Neutrophil (primary cell): ENCODE measurements at regions not wholly inside any gene's neighbourhood (a gene's known extent, or its start where the extent isn't known, plus 50 kb on each side); places are given as distances from the start of the nearest gene placed in this dataset.

Experiments
- H3K27ac ChIP-seq: fragments of 200-600 bp; sonication (generic); 2 replicates; pipeline ENCODE4 v1.5.1; 2016; ENCODE audit warnings: mild to moderate bottlenecking, moderate library complexity
- H3K27me3 ChIP-seq: fragments of 200-600 bp; sonication (generic); 2 replicates; pipeline ENCODE4 v1.6.0; 2016; ENCODE audit warnings: mild to moderate bottlenecking
- H3K36me3 ChIP-seq: fragments of 200-600 bp; sonication (generic); 2 replicates; pipeline ENCODE4 v1.5.1; 2017
- H3K4me1 ChIP-seq, 2 experiments: fragments of 200-600 bp in 1 of 2; sonication (generic) in 1 of 2; 1 replicate in 1 of 2; 2 replicates in 1 of 2; pipeline versions ENCODE4 v1.5.1 to v1.6.1; 2013 to 2016; ENCODE audit warnings: low read depth in 1 of 2, low read length in 1 of 2, mild to moderate bottlenecking in 1 of 2, moderate library complexity in 1 of 2; ENCODE audit not compliant: control insufficient read depth in 1 of 2, insufficient read depth in 1 of 2
- H3K4me3 ChIP-seq, 2 experiments: fragments of 200-600 bp in 1 of 2; sonication (generic) in 1 of 2; 1 replicate in 1 of 2; 2 replicates in 1 of 2; pipeline ENCODE4 v1.5.1; 2013 to 2016; ENCODE audit warnings: low read depth in 1 of 2, low read length in 1 of 2, mild to moderate bottlenecking in 1 of 2, moderate library complexity in 1 of 2
- H3K9me3 ChIP-seq: fragments of 200-600 bp; sonication (generic); 2 replicates; pipeline ENCODE4 v1.5.1; 2016
- TF ChIP-seq, protein P1 (sequence below): fragments of 200-600 bp; sonication (generic); IDR thresholded peaks from 2 replicates; pipeline ENCODE4 v1.5.1; 2016; ENCODE audit warnings: antibody characterized with exemption

DNA sequence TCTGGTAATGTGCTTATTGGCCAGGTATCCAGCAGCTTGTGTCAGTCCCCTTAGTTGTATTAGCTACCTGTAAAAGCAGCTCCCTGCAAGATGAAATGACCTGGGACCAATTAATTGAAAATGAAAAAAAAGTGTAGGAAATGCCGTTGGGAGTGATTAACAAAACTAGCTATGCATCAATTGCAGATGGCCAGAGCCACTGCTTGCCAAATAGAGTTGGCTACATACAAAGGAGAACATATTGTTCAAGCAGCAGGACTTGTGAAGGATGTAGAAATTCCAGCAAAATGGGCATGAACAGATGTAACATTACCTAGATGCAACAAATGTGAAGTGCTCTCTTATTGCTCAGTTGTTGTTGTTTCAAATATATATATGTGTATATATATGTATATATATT, 300.5 kb downstream of the PCDH17 start:
- Histone ChIP-seq H3K36me3 (no peaks in the 10 kb centered on the region), H3K9me3 (no peaks in the 10 kb centered on the region), H3K4me3 (no peak overlapping the region), H3K4me1 (no peaks in the 10 kb centered on the region), H3K27ac (no peak overlapping the region), H3K27me3 (no peaks in the 10 kb centered on the region)
- TF ChIP-seq, protein P1, sequence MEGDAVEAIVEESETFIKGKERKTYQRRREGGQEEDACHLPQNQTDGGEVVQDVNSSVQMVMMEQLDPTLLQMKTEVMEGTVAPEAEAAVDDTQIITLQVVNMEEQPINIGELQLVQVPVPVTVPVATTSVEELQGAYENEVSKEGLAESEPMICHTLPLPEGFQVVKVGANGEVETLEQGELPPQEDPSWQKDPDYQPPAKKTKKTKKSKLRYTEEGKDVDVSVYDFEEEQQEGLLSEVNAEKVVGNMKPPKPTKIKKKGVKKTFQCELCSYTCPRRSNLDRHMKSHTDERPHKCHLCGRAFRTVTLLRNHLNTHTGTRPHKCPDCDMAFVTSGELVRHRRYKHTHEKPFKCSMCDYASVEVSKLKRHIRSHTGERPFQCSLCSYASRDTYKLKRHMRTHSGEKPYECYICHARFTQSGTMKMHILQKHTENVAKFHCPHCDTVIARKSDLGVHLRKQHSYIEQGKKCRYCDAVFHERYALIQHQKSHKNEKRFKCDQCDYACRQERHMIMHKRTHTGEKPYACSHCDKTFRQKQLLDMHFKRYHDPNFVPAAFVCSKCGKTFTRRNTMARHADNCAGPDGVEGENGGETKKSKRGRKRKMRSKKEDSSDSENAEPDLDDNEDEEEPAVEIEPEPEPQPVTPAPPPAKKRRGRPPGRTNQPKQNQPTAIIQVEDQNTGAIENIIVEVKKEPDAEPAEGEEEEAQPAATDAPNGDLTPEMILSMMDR = no peak

DNA sequence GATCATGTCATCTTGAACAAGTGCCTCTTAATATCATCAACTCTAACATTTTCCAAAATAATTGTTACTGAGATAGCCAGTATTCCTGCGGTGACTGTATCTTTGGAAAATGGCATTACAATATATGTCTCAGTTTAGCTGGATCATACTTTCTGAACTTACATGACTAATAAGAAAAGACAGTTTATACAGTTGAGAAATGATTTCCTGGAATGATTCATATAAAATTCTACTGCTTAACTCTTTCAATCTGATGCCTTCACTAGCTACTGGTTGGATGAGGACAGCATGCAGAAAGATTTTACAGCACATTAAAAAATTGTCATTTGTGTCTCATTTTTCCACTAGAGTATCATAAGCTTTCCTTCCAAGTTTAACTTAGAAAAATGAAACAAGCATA, 302.1 kb downstream of the PCDH17 start:
- Histone ChIP-seq H3K9me3 (no peaks in the 10 kb centered on the region), H3K4me3 (no peak overlapping the region), H3K36me3 (no peaks in the 10 kb centered on the region), H3K27me3 (no peaks in the 10 kb centered on the region), H3K4me1 (no peaks in the 10 kb centered on the region), H3K27ac (no peak overlapping the region)
- TF ChIP-seq, protein P1 = no peak

DNA sequence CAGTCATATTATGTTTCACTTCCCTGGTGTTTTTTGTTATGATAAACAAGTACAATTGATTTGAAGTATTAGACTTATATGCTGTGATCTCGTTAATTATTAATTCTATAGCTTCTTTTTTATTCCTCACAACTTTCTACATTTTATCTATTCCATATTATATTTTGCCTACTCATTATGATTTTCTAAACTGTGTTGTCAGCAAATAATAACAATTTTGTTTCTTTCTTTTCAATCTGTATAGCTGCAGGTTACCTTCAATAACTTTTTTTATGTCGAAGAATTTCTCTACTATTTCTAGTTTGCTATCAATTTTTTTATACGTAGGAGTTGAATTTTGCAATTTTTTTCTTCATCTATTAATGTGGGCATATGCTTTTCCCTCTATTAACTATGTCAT, 304.4 kb downstream of the PCDH17 start:
- Histone ChIP-seq H3K27ac (no peak overlapping the region), H3K4me3 (no peak overlapping the region), H3K36me3 (no peaks in the 10 kb centered on the region), H3K4me1 (no peaks in the 10 kb centered on the region), H3K27me3 (no peaks in the 10 kb centered on the region), H3K9me3 (no peaks in the 10 kb centered on the region)
- TF ChIP-seq, protein P1 = no peak

DNA sequence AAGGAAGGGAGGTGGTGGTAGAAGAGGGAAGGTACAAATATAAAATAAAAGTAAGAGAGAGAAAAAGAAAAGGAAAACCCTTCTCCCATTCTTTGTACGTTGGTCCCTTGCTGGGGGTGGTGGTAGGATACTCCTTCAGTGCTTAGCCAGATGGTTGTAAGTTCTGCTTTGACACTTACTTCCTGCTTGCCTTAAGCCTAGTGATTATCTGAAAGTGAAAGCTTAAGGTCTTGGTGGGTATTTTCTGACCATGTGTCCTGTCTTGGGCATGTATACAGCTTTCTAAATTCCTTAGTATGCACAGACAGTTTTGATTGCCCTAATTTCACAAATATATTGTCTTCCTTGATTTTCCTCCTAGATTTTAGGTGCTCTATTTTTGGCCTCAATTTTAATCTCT, 314.8 kb downstream of the PCDH17 start:
- peaks cover 6% of the 10 kb centered on the region for H3K9me3 ChIP-seq
- H3K4me3 ChIP-seq = no peak overlapping the region
- no peaks in the 10 kb centered on the region for H3K4me1 ChIP-seq
- TF ChIP-seq, protein P1 = no peak
- no peak overlapping the region for H3K27ac ChIP-seq
- no peaks in the 10 kb centered on the region for H3K27me3 ChIP-seq
- no peaks in the 10 kb centered on the region for H3K36me3 ChIP-seq

DNA sequence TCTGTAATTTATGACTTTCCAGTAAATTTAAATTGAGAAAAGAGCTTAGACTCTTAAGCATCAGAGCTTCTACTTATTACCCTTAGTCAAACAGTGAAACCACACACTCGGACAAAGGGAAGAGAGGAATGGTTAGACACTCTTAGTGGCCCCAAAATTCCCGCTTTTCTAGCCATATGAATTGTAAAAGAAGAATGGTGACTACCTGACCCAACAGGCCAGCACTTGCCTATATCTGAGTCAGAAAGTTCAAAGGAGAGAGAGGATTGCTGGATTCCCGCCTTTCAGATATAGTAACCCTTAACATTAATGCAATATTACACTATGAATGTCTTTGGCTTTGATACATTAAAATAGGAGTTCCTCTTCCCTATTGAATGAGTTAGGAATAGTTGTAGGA, 317.3 kb downstream of the PCDH17 start:
- Histone ChIP-seq H3K27me3 (no peaks in the 10 kb centered on the region), H3K36me3 (no peaks in the 10 kb centered on the region), H3K27ac (no peak overlapping the region), H3K9me3 (peaks cover 6% of the 10 kb centered on the region), H3K4me1 (no peaks in the 10 kb centered on the region), H3K4me3 (no peak overlapping the region)
- TF ChIP-seq, protein P1 = no peak

DNA sequence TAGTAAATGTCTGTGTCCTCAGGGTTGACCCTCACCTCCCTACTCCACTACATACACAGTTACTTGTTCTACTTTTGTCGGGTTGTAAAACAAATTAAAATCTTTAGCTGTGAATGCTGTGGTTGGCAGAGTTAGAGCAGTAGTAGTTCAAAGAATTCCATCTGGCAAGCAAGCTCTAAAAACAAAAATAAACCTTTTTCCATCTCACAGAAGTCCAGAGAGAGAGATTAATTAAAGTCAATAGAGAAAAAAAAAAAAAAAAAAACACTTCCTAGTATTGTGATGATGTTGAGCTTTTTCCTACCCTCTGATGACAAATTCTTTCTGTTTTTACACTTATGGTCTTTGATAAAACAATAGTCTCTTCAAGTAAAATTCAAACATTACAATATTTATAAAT, 338.4 kb downstream of the PCDH17 start:
- Histone ChIP-seq H3K27me3 (no peaks in the 10 kb centered on the region), H3K4me3 (no peak overlapping the region), H3K9me3 (no peaks in the 10 kb centered on the region), H3K4me1 (no peaks in the 10 kb centered on the region), H3K36me3 (no peaks in the 10 kb centered on the region), H3K27ac (no peak overlapping the region)
- TF ChIP-seq, protein P1 = no peak
